ENCODE measurements at regions not wholly inside any gene's neighbourhood (a gene's known extent, or its start where the extent isn't known, plus 50 kb on each side); places are given as distances from the start of the nearest gene placed in this dataset.
"Not testable (repeated sequence)": the region's sequence is repeated elsewhere in the genome, so short reads cannot be mapped to it uniquely, and the experiment has no call there.

DNA sequence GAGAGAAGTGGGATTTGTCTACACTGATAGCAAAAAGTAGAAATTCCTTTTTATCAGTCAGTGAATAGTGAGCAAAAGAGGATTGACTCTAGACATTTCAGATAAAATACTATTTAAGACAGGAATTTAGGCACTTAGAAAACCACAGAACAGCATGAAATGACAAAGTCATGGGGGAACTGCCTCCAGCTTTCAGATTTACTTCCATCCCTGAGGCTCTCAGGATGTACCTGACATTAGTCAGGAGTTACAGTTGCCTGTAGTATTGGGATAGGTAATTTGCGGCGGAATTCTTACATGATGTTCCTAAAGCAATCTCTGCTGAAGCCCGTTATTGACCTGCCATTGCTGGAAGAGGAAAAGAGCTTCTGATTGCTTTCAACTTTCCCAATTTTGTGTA, 337.1 kb upstream of the MAP2 start:
- no peak for DNase-seq

DNA sequence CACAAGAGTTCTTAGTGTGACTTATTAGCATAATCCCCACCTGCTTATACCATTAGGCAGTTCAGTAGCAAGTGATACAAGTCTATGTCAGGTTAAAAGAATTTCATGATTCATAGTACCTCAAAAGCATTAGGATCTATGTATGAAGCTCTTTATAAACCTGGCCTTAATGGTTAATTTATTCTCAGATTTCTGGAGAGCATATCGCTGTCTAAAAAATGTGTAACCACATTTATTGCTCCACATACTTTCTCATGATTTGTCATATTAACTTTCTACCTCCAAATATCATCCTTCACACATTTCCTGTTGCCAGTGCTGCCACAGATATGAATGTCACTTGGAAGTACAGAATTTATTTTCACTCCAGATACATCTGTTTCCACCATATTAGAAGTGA, 332.8 kb upstream of the MAP2 start:
- no peak for DNase-seq

DNA sequence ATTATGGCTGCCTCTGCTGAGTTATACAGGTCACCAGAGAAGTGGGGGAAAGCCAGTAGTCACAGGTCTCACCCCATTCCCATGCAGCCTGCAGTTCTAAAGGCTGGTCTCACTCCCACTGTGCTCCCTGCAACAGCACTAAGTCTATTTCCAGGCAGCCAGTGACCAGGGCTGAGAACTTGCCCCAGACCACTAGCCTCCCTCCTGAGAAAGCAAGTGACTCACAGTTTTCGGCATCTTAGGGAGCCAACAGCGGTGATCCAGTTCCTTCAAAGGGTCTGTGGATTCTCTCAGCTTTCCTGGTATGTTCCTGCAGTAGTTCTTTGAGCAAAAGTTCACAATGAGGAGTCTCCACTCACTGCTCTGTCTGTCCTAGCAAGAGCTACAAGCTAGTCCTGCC, 329.6 kb upstream of the MAP2 start:
- DNase-seq = no peak

DNA sequence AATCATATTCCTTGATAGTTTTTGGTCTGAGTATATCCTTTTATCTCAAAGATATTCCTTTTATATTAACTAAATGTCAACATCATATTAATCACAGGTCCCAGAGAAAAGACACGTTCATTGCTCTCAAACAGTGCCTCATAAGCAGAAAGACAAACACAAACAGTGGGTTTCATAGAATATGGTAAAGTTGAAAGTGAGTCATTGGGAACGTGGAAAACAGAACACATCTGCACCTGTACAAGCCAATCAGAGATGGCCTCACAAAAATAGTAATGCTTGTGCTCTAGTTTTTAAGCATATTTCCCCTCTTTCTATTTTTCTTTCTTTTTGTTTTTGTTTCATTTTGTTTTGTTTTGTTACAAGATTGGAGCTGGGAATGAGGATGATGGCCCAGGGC, 328.4 kb upstream of the MAP2 start:
- DNase-seq = no peak

DNA sequence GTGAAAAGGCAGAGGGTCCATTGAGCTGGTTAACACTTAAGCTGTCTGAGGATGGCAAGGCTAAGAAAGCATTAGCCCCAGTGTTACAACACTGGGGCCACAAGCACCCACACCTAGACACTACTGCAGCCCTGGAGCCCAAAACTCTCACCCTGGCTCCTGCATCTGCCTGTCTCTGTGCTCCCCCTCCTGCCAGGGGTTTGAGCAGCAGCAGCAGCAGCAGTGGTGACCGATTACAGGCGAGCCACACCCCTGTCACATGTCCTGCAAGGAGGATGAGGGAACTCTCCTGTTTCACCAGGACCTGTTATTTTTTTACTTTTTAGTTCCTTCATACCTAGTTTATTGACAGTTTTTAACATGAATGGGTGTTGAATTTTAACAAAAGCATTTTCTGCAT, 326.7 kb upstream of the MAP2 start:
- no peak for DNase-seq

DNA sequence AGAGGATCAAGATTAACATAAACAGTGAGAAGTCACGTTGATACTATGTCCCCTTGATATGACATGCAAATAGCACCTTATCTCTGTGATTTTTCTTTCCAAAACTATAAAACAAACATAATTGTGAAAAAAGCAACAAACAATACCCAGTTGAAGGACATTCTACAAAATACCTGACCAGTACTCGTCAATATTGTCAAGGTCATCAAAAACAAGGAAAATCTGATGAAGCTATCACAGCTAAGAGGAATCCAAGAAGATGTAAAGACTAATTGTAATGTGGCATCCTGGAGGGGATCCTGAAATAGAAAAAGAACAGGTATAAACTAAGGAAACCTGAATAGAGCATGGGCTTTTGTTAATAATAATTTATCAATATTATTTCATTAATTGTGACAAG, 321.5 kb upstream of the MAP2 start:
- DNase-seq = no peak

DNA sequence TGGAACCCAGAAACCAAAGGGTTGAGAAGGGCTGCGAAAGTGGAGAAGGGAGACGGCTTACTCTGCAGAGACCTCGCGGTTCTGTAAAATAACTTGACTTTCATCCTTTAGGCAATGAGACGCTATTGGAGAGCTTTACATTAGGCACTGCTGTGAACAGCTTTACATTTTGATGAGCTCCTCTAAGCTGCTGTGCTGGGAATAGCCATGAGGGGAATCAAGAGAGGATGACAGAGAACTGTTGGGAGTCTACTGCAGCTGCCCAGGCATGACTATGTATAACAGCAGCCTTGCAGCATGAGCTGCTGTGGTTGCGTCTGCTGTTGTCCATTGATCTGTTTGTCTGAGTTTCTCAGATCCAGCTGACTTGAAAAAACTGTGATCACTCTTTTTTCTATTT, 310.8 kb upstream of the MAP2 start:
- DNase-seq = no peak

DNA sequence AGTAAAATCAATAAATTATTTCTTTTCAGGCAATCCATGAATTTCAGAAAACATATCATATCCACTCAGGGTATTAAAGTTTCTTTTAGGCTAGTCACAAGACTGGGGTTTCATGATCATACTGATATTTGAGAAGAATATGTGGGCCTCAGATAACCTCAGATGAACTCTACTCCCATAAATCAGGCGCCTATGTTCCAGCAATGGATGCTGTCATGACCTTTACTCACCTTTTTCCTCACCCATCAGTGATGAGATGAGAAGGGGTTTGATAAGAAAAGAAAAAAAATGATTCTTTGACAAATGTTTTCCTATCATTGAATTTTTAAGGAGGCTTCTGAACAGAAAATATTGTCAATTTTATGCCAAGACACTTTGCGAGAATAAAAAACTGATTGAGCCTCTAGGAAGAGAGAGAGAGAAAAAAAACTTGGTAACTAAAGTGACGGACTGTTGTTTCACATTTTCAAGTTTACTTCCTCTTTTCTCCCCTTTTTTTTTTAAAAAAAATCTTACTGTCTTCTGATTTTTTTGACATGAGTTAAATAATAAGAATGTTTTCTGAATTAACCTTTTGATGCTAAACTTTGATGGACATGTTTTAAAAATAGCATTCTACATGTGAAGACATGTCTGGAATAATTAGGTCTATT, 309.1 kb upstream of the MAP2 start:
- no peak for DNase-seq

DNA sequence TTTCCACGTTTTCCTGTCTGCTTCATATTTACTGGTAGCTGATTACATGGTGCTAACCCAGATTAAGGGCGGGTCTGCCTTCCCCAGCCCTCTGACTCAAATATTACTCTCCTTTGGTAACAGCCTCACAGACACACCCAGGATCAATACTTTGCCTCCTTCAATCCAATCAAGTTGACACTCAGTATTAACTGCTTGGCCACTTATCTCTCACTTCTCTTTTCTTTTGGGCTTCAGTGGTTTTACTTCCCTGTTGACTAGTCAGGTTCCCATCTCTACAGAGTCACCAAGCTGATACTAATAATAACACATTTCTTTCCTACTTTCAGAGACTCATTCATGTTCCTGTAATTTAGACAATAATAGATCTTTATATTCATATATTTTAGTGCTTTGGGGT, 302.2 kb upstream of the MAP2 start:
- DNase-seq = no peak

DNA sequence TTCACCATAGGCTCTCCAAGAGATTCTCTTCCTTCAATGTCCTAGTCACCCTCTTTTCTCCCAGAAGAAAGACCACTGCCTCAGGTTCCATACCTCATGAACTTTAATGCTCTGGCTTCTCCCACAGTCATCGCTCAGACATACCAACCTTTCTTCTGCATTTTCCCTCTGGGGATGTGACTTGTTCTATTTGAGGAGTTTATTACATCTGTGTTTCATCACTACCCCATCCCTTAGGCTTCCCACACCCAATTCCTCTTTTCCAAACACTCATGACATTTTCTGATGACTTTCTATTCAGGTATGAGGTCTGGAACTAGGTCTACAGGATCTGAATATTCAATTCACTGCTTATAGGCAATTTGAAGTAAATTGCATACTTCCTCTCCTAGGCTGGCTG, 298.6 kb upstream of the MAP2 start:
- DNase-seq = no peak

DNA sequence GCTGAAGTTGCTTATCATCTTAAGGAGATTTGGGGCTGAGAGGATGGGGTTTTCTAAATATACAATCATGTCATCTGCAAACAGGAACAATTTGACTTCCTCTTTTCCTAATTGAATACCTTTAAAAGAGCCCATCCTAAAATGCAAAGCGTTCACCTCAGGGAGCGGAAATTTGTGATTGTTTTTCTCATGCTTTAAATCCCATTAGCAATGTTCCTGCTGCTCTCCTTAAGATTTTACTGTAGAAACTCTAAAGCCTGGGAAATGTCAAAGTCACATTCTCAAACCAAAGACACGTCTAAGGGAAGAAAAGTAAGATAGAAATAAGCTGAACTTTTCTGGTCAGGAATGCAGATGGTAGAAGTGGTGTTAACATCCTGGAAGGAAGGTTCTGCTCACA, 285.8 kb upstream of the MAP2 start:
- DNase-seq = no peak

DNA sequence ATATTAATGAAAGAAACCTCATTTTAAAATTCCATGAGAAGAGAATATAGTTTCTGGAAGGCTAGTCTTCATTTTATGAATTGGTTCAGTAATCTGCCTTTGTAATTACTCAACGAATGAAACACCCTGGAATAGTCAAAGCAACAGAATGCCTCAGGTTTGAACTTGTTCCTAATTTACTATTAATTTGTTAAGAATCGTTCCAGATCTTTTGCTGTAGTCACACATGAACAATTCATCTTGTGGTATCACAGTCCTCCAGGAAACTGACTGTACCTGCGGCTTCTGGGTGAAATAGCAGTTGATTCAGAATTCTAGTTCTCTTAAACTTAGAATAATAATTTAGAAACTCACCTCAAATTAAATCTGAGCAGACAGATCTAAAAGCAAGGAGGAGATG, 282.7 kb upstream of the MAP2 start:
- DNase-seq = no peak

DNA sequence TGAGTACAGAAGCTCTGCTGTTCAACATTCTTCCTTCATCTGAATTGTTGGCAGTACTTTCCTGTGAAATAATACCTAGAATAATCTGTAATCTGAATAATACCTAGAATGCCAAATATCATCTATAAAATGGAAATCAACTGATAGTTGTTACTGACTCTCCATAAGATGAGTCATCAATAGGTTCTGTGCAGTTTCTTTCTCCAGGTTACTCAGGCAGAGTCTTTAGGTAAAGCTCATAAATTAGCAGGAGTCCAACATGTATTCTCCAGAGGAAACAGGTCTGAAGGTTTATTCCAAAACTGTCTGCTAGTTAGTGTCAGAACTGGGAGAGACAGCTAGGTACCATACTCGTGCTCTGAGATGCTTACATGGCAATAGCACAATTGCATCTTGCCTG, 282.0 kb upstream of the MAP2 start:
- DNase-seq = no peak

DNA sequence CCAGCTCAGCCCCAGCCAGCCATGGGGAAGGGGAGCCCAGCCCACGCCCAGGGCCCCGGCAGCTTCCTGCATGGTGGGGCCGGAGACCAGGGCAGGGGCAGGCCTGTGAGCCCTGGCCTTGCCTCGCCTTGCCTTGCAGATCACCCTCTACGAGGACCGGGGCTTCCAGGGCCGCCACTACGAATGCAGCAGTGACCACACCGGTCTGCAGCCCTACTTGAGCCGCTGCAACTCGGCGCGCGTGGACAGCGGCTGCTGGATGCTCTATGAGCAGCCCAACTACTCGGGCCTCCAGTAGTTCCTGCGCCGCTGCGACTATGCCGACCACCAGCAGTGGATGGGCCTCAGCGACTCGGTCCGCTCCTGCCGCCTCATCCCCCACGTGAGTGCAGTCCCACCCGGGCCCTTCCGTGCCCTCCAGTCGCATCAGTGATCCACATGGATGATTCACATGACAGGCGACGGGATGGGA, 278.6 kb upstream of the MAP2 start:
- DNase-seq = not testable (repeated sequence)

DNA sequence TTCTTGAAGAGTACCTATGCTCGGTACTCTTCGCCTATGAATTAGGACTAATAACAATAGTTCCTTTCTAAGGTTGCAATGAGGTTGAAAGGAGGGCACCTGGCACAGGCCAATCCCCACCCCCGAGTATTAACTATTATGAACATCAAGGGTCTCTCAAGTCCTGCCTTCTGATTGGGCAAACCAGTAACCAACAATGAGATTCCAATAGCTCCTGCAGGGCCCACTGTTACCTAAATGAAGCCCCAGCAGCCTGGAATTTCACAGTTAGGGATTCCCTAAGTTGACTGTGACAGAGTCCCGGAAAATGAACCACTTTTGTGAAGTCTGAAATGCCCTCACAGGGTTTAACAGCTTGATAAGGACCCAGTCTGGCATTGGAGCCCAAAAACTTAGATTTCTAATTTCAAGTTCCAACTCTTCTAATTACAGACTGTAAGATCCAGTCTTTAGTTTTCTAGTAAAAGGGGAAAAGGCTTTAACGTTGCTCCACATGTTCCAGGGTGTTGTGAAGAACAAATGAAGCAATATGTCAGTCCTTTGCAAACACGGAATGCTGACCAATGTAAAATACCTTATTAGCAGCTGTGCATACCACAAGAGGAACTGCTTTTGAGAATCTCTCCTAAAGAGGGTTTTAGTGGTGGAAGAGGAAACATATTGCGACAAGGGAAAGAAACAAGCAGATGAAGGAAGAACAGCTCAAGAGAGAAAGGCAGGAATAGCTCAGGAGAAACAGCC, 277.7 kb upstream of the MAP2 start:
- DNase-seq = no peak

DNA sequence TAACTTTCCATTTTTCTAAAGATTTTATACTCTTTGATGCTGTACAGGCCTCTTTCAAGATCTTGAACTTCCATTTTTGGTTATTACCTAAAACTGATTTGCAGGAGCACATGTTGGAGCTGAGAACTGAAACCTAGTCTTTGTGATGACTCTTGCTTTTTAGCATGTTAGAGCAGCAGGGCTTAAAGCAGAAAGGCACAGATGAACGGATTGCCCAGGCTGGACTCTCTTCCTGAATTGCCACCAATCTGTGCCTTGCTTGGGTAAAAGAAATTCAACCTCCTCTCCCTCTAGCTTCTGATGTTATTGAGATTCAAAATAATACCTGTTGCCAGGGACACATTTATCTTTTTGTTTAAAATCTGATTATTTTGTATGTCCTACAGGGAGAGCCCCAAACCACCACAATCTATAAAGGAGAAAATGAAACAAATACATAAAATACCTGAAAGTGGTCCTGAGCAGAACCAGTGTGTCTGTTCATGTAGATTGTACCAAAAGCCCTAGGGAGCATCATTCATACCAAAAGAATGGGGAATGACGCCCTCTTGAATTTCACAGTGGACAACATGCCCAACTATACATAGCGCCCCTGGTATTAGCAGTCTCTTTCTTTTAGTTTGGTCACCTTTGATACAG, 277.0 kb upstream of the MAP2 start:
- DNase-seq = no peak

DNA sequence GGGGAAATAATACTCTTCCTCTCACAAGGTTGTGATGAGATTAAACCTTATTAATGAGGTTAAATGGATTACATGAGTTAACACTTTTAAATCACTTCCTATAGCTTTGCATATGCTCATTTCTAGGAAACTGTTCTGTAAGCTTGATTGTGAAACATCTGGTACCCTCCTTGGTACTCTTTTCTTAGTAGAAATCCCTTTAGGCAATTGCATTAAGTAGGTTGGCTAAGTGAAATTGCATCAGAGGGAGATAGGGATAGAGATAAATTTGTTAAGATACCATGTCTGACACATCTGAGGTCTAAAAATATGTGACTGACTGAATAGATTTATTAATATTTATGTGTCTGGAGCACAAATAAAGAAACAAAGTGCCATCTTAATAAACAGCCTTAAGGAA, 275.9 kb upstream of the MAP2 start:
- no peak for DNase-seq

DNA sequence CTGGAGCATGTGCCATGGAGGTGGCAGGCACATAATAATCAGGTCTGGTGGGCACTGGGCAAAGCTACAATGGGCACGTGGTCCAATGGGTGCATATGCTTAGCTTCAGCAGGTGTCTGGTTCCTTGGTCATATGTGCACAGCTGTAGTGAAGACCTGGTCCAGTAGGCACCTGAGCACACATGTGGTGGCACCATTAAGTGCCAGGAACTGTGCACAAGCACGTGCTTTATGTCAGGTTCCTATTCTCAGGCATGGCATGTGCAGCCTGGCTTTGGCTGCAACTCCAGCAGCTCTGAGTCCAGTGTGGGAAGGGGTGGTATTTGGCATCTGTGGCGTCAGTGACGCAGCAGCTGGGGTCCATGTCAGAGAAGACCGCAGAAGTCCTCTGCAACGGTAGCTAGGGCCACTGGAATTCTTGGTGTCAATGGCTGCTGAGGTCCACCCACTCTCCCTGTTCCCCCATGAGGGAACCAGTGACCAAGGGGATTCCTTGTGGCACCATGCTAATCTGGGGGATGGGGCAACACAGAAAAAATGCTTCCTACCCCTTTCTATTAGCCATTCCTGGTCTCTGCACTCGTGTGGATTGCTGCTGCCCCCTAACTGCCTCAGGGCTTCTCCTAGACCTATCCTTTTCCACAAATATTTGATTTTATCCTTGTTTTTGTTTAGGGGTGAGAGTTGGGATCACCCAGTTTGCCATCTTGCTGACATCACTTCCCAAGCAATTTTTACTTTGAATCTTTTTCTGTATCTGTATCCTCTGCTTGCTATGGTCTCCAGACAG, 262.9 kb upstream of the MAP2 start:
- DNase-seq = no peak

DNA sequence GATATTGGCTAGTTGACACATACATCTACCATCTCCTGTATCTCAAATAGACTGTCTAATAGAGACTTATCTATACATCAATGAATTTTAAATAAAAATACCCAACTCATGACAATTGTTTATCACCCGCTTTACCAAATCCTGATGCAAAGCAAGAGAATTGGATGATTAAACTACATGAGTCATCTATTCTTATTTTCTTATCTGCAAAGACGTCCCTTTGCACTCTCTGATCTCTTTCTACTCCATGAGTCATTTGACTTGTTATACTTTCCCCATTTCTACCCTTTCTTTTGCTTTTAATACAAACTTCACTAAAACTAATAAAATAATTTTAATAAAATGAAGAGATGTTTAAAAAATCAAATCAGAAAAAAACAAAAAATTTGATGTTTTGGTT, 261.7 kb upstream of the MAP2 start:
- no peak for DNase-seq

DNA sequence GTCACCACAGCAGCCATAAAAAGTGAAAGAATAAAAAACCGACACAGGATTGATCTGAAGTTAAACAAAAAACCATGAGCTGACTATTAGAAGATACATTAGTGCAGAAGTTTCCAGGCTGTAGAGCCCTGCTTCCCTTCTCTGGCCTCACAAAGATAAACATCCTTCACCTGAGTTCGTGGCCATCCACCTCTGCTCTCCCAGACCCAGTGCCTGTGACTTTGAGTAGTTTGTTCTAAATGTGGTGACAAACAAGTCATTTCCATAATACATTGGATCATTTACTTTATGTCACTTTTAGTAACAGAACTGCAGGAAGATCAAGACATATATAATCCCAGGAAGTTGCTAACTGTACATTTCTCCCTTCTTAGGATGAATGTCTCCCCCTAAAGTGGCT, 241.9 kb upstream of the MAP2 start:
- no peak for DNase-seq

DNA sequence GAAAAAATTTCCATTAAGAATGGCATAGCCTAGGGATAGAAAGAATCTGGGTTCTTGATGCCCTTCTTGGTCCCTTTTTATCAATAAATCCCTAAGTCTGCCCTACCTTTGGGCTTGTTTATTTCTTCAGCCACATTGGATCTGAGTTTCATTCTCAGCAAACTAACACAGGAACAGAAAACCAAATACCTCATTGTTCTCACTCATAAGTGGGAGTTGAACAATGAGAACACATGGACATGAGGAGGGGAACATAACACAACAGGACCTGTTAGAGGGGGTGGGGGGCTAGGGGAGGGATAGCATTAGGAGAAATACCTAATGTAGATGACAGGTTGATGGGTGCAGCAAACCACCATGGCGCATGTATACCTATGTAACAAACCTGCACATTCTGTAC, 237.0 kb upstream of the MAP2 start:
- DNase-seq = not testable (repeated sequence)

DNA sequence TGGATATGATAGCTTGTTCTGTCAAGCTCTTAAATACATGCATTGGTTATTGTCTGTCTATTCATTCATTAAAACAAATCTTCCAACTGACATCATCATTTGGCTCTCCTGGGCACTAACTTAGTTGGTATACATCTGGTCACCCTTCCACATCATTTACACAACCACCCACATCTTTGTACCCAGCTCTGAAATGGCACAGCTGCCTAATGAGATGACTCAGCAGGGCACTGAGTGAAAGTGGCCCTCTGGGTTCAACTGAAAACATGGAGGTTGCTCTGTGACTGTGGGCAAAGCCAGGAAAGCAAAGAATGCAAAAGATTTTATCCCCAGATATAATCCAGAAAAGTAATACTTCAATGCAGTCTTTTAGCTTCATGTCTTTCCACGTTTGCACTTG, 234.0 kb upstream of the MAP2 start:
- no peak for DNase-seq

DNA sequence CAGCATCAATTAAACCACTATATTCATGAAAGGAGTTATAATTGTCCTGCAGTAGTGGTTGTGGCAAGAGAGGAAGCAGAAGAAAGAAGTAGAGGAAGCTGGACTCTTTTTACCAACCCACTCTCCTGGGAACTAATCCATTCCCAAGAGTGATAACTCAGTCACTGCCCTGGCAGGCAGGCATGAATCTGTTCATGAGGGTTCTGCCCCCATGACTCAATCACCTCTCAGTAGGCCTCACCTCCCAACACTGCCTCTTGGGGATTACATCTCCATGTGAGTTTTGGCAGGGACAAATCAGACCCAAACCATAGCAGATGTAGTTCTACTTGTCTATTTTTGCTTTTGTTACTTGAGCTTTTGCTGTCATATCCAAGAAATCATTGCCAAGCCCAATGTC, 232.7 kb upstream of the MAP2 start:
- no peak for DNase-seq

DNA sequence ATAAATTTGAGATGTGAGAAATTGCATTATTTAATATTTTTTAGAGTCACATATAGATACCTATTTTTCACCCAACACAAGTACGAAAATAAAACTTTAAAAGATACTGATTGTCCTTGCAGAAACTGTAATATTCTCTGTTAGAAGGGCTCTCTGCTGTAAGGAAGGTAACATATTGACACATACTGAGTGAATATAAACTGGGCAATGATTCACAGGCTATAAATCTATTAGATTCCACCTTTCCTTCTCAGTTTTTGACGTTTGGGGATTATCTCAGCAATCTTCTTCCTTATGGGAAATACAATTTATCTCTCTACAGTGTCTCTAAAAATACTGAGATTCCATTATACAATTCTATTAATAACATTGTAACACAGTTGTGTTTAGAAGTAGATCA, 229.1 kb upstream of the MAP2 start:
- no peak for DNase-seq
